ENCODE measurements at regions not wholly inside any gene's neighbourhood (a gene's known extent, or its start where the extent isn't known, plus 50 kb on each side); places are given as distances from the start of the nearest gene placed in this dataset.

DNA sequence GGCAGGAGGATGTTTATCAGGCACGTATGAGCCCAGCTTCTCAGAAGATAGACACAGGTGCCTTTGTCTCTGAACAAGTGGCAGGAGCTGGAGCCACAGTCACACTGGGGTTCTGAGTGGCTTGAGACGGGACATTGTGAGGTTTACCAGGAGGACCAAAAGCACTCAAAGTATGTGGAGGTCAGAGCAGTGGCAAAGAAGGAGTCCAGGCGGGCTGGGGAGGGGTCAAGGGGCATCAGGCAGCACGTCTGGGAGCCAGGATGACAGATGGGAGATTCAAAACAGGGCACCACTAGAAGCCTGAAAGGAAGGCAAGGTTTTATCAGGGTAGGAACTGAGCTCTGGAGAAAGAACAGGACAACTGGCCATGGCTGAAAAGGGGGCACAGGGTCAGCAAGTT, 67.2 kb upstream of the MARCHF10 start:
- Histone ChIP-seq H3K9me3 (ENCODE audit: low read length) (no peaks in the 10 kb centered on the region), H3K9me2 (ENCODE audit: insufficient read depth, low read length) (no peaks in the 10 kb centered on the region), H3K79me2 (ENCODE audit: insufficient read depth, low read depth, low read length) (no peaks in the 10 kb centered on the region), H3K4me2 (ENCODE audit: low read length) (no peak overlapping the region), H3K36me3 (ENCODE audit: insufficient read depth, low read length) (no peaks in the 10 kb centered on the region), H3K4me3 (ENCODE audit: low read depth, low read length, poor library complexity, severe bottlenecking) (no peak overlapping the region), H3K4me1 (ENCODE audit: insufficient read depth, low read length, poor library complexity, severe bottlenecking) (no peaks in the 10 kb centered on the region), H4K20me1 (ENCODE audit: insufficient read depth, low read length) (no peaks in the 10 kb centered on the region), H3K27ac (ENCODE audit: low read depth, low read length, poor library complexity, severe bottlenecking) (no peak overlapping the region), H2AFZ (ENCODE audit: low read length) (no peak overlapping the region)
- TF ChIP-seq, protein P1, sequence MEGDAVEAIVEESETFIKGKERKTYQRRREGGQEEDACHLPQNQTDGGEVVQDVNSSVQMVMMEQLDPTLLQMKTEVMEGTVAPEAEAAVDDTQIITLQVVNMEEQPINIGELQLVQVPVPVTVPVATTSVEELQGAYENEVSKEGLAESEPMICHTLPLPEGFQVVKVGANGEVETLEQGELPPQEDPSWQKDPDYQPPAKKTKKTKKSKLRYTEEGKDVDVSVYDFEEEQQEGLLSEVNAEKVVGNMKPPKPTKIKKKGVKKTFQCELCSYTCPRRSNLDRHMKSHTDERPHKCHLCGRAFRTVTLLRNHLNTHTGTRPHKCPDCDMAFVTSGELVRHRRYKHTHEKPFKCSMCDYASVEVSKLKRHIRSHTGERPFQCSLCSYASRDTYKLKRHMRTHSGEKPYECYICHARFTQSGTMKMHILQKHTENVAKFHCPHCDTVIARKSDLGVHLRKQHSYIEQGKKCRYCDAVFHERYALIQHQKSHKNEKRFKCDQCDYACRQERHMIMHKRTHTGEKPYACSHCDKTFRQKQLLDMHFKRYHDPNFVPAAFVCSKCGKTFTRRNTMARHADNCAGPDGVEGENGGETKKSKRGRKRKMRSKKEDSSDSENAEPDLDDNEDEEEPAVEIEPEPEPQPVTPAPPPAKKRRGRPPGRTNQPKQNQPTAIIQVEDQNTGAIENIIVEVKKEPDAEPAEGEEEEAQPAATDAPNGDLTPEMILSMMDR (conservative IDR thresholded peaks at IDR 0.05; ENCODE audit: low read length) = no peak
- no peak for TF ChIP-seq EZH2phosphoT487 (IDR thresholded peaks at IDR 0.05; ENCODE audit: borderline replicate concordance, low read depth, low read length)
- intact Hi-C loops (cut with micrococcal nuclease; ENCODE audit: unreplicated experiment) = no loop called here
- ChIA-PET POLR2A (no interaction called here), CTCF (ENCODE audit: unreplicated experiment) (no interaction called here)
- DNase-seq (ENCODE audit: low spot score) = no peak
- no TSS peak for BruUV-seq (replicated peaks)

DNA sequence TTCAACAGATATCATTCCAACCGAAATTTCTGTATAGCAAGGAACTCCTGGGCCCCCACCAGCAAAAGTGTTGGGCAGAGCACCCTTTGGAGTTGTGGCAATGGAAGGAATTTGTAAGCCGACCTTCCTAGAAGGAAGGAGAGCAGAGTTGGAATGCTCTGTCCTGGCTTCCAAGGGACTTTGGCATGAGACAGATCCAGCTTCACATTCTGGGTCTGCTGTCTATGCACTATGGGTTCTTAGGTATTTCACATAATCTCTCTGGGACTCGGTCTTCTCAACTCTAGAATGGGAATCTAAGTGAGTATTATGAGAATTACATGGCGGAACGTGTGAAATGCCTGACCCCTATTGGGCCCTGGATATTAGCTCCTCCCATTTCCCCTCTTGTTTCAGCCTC, 63.2 kb upstream of the MARCHF10 start:
- BruUV-seq (replicated peaks) = no TSS peak
- Histone ChIP-seq H3K4me1 (ENCODE audit: insufficient read depth, low read length, poor library complexity, severe bottlenecking) (no peaks in the 10 kb centered on the region), H3K79me2 (ENCODE audit: insufficient read depth, low read depth, low read length) (no peaks in the 10 kb centered on the region), H3K9me2 (ENCODE audit: insufficient read depth, low read length) (no peaks in the 10 kb centered on the region), H2AFZ (ENCODE audit: low read length) (no peak overlapping the region), H3K4me2 (ENCODE audit: low read length) (no peak overlapping the region), H3K4me3 (ENCODE audit: low read depth, low read length, poor library complexity, severe bottlenecking) (no peak overlapping the region), H4K20me1 (ENCODE audit: insufficient read depth, low read length) (no peaks in the 10 kb centered on the region), H3K36me3 (ENCODE audit: insufficient read depth, low read length) (no peaks in the 10 kb centered on the region), H3K9me3 (ENCODE audit: low read length) (no peaks in the 10 kb centered on the region), H3K27ac (ENCODE audit: low read depth, low read length, poor library complexity, severe bottlenecking) (no peak overlapping the region)
- CTCF ChIA-PET (ENCODE audit: unreplicated experiment) = no interaction called here
- intact Hi-C loops (cut with micrococcal nuclease; ENCODE audit: unreplicated experiment) = no loop called here
- TF ChIP-seq, protein P1 (conservative IDR thresholded peaks at IDR 0.05; ENCODE audit: low read length) = no peak
- no peak for TF ChIP-seq EZH2phosphoT487 (IDR thresholded peaks at IDR 0.05; ENCODE audit: borderline replicate concordance, low read depth, low read length)
- DNase-seq (ENCODE audit: low spot score) = no peak
- POLR2A ChIA-PET = no interaction called here

DNA sequence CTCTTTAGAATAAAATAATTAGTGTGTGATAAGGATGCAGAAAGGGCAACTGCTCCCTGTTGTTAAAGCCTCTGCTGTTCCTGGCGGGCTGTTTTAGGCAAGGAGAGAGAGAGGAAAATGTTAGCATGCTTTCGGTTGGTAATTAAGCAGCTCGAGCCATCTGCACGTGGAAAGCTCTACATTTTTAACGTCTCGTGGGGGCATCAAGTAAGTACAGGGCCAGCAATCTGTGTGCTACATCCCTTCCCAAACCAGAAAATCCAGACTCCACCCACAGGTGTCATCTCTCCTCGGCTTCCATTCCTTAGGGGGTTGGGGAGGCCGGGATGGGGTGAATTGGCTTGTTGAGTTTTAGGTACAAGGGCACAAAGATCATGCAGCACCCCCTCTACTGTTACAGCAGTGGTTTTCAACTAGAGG, 62.4 kb upstream of the MARCHF10 start:
- Histone ChIP-seq H3K9me3 (ENCODE audit: low read length) (no peaks in the 10 kb centered on the region), H2AFZ (ENCODE audit: low read length) (no peak overlapping the region), H3K27ac (ENCODE audit: low read depth, low read length, poor library complexity, severe bottlenecking) (no peak overlapping the region), H3K4me1 (ENCODE audit: insufficient read depth, low read length, poor library complexity, severe bottlenecking) (no peaks in the 10 kb centered on the region), H3K9me2 (ENCODE audit: insufficient read depth, low read length) (no peaks in the 10 kb centered on the region), H4K20me1 (ENCODE audit: insufficient read depth, low read length) (no peaks in the 10 kb centered on the region), H3K36me3 (ENCODE audit: insufficient read depth, low read length) (no peaks in the 10 kb centered on the region), H3K4me2 (ENCODE audit: low read length) (no peak overlapping the region), H3K79me2 (ENCODE audit: insufficient read depth, low read depth, low read length) (no peaks in the 10 kb centered on the region), H3K4me3 (ENCODE audit: low read depth, low read length, poor library complexity, severe bottlenecking) (no peak overlapping the region)
- TF ChIP-seq, protein P1 (conservative IDR thresholded peaks at IDR 0.05; ENCODE audit: low read length) = no peak
- no peak for TF ChIP-seq EZH2phosphoT487 (IDR thresholded peaks at IDR 0.05; ENCODE audit: borderline replicate concordance, low read depth, low read length)
- intact Hi-C loops (cut with micrococcal nuclease; ENCODE audit: unreplicated experiment) = no loop called here
- DNase-seq (ENCODE audit: low spot score) = no peak
- POLR2A ChIA-PET = no interaction called here
- CTCF ChIA-PET (ENCODE audit: unreplicated experiment) = no interaction called here
- no TSS peak for BruUV-seq (replicated peaks)
